Upper lobe of right lung (tissue), 1 donor: ENCODE measurements at regions not wholly inside any gene's neighbourhood (a gene's known extent, or its start where the extent isn't known, plus 50 kb on each side); places are given as distances from the start of the nearest gene placed in this dataset.
A peak's percentile ranks its signal among the peaks of the same experiment; 100 is the strongest.

Experiments
- ATAC-seq: fragments of 200-7000 bp; cut with Tn5 transposase; one replicate; pipeline ENCODE4 v1.9.1; 2020; ENCODE audit warnings: mild to moderate bottlenecking, moderate library complexity
- DNase-seq: peaks from one replicate; pipeline ENCODE4 v3.0.0-alpha.2; 2020
- H3K27ac ChIP-seq: fragments of 200-600 bp; one replicate; pipeline ENCODE4 v1.8.0; 2022
- H3K27me3 ChIP-seq: fragments of 200-600 bp; one replicate; pipeline ENCODE4 v1.8.0; 2022; ENCODE audit warnings: mild to moderate bottlenecking
- H3K36me3 ChIP-seq: fragments of 200-600 bp; one replicate; pipeline ENCODE4 v1.8.0; 2022
- H3K4me1 ChIP-seq: fragments of 200-600 bp; one replicate; pipeline ENCODE4 v1.8.0; 2022
- H3K4me3 ChIP-seq: fragments of 200-600 bp; one replicate; pipeline ENCODE4 v1.8.0; 2022; ENCODE audit warnings: mild to moderate bottlenecking
- H3K9me3 ChIP-seq: fragments of 200-600 bp; one replicate; pipeline ENCODE4 v1.8.0; 2022
- CTCF ChIP-seq: fragments of 200-600 bp; IDR thresholded peaks from one replicate; pipeline ENCODE4 v1.8.0; 2022; ENCODE audit warnings: antibody characterized with exemption
- intact Hi-C: fragments of 100-400 bp; cut with DNase I; formaldehyde crosslinking; loops from one replicate; pipeline ENCODE4 v1.11.0; 2022
- donor health status: DM: no; HTN: yes; CAD: no; lungs with severe emphysema.

GRCh38 chr19:34017601-34018000, 154.7 kb upstream of the LSM14A start:
- no peaks in the 10 kb centered on the region for H3K4me1 ChIP-seq
- no peak overlapping the region for H3K27ac ChIP-seq
- no peaks in the 10 kb centered on the region for H3K36me3 ChIP-seq
- TF ChIP-seq CTCF: no peak
- H3K9me3 ChIP-seq: no peaks in the 10 kb centered on the region
- no peak overlapping the region for H3K4me3 ChIP-seq
- ATAC-seq (no peak), DNase-seq (no peak)
- H3K27me3 ChIP-seq: peaks cover 13% of the 10 kb centered on the region
- intact Hi-C loops: no loop called here

- Histone ChIP-seq H3K9me3 (peaks cover 7% of the 10 kb centered on the region), H3K4me1 (no peaks in the 10 kb centered on the region), H3K4me3 (no peak overlapping the region), H3K27ac (no peak overlapping the region), H3K27me3 (peaks cover 9% of the 10 kb centered on the region), H3K36me3 (no peaks in the 10 kb centered on the region)
- no peak for TF ChIP-seq CTCF
- DNase-seq: no peak
- ATAC-seq: no peak
- intact Hi-C loops: no loop called here
Measured at GRCh38 chr19:34018546-34018945, 153.8 kb upstream of the LSM14A start.

GRCh38 chr19:34023381-34023780, 148.9 kb upstream of the LSM14A start:
- intact Hi-C loops: no loop called here
- Histone ChIP-seq H3K4me3 (no peak overlapping the region), H3K9me3 (peaks cover 16% of the 10 kb centered on the region), H3K36me3 (no peaks in the 10 kb centered on the region), H3K27ac (no peak overlapping the region), H3K4me1 (no peaks in the 10 kb centered on the region), H3K27me3 (peaks cover 10% of the 10 kb centered on the region)
- no peak for DNase-seq
- no peak for ATAC-seq
- no peak for TF ChIP-seq CTCF

GRCh38 chr19:34033880-34034279, 138.4 kb upstream of the LSM14A start:
- Histone ChIP-seq H3K27me3 (no peaks in the 10 kb centered on the region), H3K4me3 (no peak overlapping the region), H3K9me3 (no peaks in the 10 kb centered on the region), H3K4me1 (no peaks in the 10 kb centered on the region), H3K27ac (no peak overlapping the region), H3K36me3 (no peaks in the 10 kb centered on the region)
- intact Hi-C loops: no loop called here
- ATAC-seq: no peak
- DNase-seq: no peak
- TF ChIP-seq CTCF: no peak

GRCh38 chr19:34034318-34034846, 137.9 kb upstream of the LSM14A start:
- Histone ChIP-seq H3K27ac (no peak overlapping the region), H3K4me1 (no peaks in the 10 kb centered on the region), H3K9me3 (no peaks in the 10 kb centered on the region), H3K27me3 (no peaks in the 10 kb centered on the region), H3K36me3 (no peaks in the 10 kb centered on the region), H3K4me3 (no peak overlapping the region)
- no peak for TF ChIP-seq CTCF
- no peak for DNase-seq
- intact Hi-C loops: no loop called here
- no peak for ATAC-seq

- H3K36me3 ChIP-seq: no peaks in the 10 kb centered on the region
- no peaks in the 10 kb centered on the region for H3K4me1 ChIP-seq
- no peak overlapping the region for H3K27ac ChIP-seq
- intact Hi-C loops: no loop called here
- peak; percentile 94 for ATAC-seq
- peak; percentile 89 for DNase-seq
- peak; percentile 93 for TF ChIP-seq CTCF
- H3K27me3 ChIP-seq: no peaks in the 10 kb centered on the region
- no peak overlapping the region for H3K4me3 ChIP-seq
- no peaks in the 10 kb centered on the region for H3K9me3 ChIP-seq
Measured at GRCh38 chr19:34041925-34042521, 130.3 kb upstream of the LSM14A start.
